HepG2 (cell line): ENCODE measurements at regions not wholly inside any gene's neighbourhood (a gene's known extent, or its start where the extent isn't known, plus 50 kb on each side); places are given as distances from the start of the nearest gene placed in this dataset.
A peak's percentile ranks its signal among the peaks of the same experiment; 100 is the strongest.

Experiments used
- ATAC-seq: fragments of 200-7000 bp; cut with Tn5 transposase; 3 replicates; pipeline ENCODE4 v1.9.1; 2020; ENCODE audit warnings: mild to moderate bottlenecking, moderate library complexity
- BruUV-seq: library from RNA; stranded (reverse); fragments of 400-500 nt; replicated peaks from 2 replicates; lab custom pipeline; 2021; lab: Mats Ljungman, UMichigan
- CTCF ChIA-PET: fragments of 300-600 bp; formaldehyde crosslinking; extraction: SDS; loops from one replicate; lab custom pipeline; 2021; ENCODE audit warnings: low total read pairs, inconsistent platforms, low intra/inter-chr PET ratio; lab: Yijun Ruan, JAX
- POLR2A ChIA-PET: fragments of 350-600 bp; sonication (Branson Sonifier 250); formaldehyde crosslinking; loops from one replicate; lab custom pipeline; 2020; ENCODE audit warnings: antibody characterized with exemption, inconsistent platforms; lab: Yijun Ruan, JAX
- DNase-seq: peaks from one replicate; pipeline ENCODE4 v3.0.0-alpha.2; 2015; ENCODE audit warnings: low spot score
- FAIRE-seq: peaks from 3 replicates; lab custom pipeline; 2011; peaks lifted over from hg19 to GRCh38; lab: Jason Lieb, UNC
- H2AFZ ChIP-seq: one replicate; pipeline ENCODE4 v1.6.1; 2011; ENCODE audit warnings: low read length, inconsistent platforms
- H3K27ac ChIP-seq: fragments of 300-600 bp; 3 replicates; pipeline ENCODE4 v1.8.0; 2011; ENCODE audit warnings: mixed run types, mild to moderate bottlenecking, mixed read lengths, low read length, inconsistent platforms; ENCODE audit not compliant: insufficient read depth; ENCODE audit errors: extremely low read length
- H3K27me3 ChIP-seq, 2 experiments: fragments of 200-600 bp in 1 of 2; 2 replicates in 1 of 2; 3 replicates in 1 of 2; pipeline versions ENCODE4 v1.6.0 to v1.8.0; 2011; ENCODE audit warnings: low read length in 2 of 2, mild to moderate bottlenecking in 2 of 2, moderate library complexity in 2 of 2, inconsistent platforms in 1 of 2; ENCODE audit not compliant: insufficient read depth in 2 of 2, control insufficient read depth in 1 of 2
- H3K36me3 ChIP-seq, 2 experiments: fragments of 200-600 bp in 1 of 2; replicated peaks in 1 of 2; 2 replicates in 1 of 2; 3 replicates in 1 of 2; pipeline versions ENCODE4 v1.5.1 to v1.8.0; 2011; ENCODE audit warnings: low read length in 2 of 2, inconsistent platforms in 1 of 2; ENCODE audit not compliant: insufficient read depth in 2 of 2, control insufficient read depth in 1 of 2
- H3K4me1 ChIP-seq: 2 replicates; pipeline ENCODE4 v1.5.1; 2012; ENCODE audit warnings: low read length, inconsistent platforms; ENCODE audit not compliant: insufficient read depth
- H3K4me2 ChIP-seq: 2 replicates; pipeline ENCODE4 v1.6.0; 2011; ENCODE audit warnings: low read depth, low read length, inconsistent platforms
- H3K4me3 ChIP-seq, 3 experiments: fragments of 200-600 bp in 1 of 3; sonication (generic), shearing (Covaris generic) in 1 of 3; replicated peaks in 1 of 3; 2 replicates each; pipeline ENCODE4 v1.5.1; 2011 to 2016; ENCODE audit warnings: low read length in 3 of 3, inconsistent platforms in 2 of 3, low read depth in 2 of 3, mild to moderate bottlenecking in 2 of 3, control low read depth in 1 of 3, mixed read lengths in 1 of 3; ENCODE audit not compliant: insufficient read depth in 1 of 3
- H3K79me2 ChIP-seq: one replicate; pipeline ENCODE4 v1.6.1; 2011; ENCODE audit warnings: low read length, inconsistent platforms; ENCODE audit not compliant: insufficient read depth
- H3K9ac ChIP-seq: 2 replicates; pipeline ENCODE4 v1.6.0; 2011; ENCODE audit warnings: mild to moderate bottlenecking, low read depth, low read length, inconsistent platforms; ENCODE audit not compliant: insufficient read depth
- H3K9me3 ChIP-seq: 2 replicates; pipeline ENCODE4 v1.5.1; 2012; ENCODE audit warnings: mild to moderate bottlenecking, low read length
- H4K20me1 ChIP-seq: 2 replicates; pipeline ENCODE4 v1.6.0; 2011; ENCODE audit warnings: inconsistent platforms, mild to moderate bottlenecking, low read length, moderate library complexity; ENCODE audit not compliant: insufficient read depth
- ARID3A ChIP-seq: IDR thresholded peaks from 2 replicates; pipeline ENCODE4 v1.6.1; 2012; ENCODE audit warnings: low read depth, low read length, improper control_type of control experiment
- CBX5 ChIP-seq: sonication (generic); formaldehyde crosslinking; IDR thresholded peaks from 2 replicates; pipeline ENCODE4 v1.4.0; 2020; ENCODE audit warnings: missing genetic modification reagents, borderline replicate concordance
- CTCF ChIP-seq: sonication (generic); formaldehyde crosslinking; IDR thresholded peaks from 2 replicates; pipeline ENCODE4 v1.5.0; 2020; ENCODE audit warnings: mild to moderate bottlenecking, missing genetic modification reagents, moderate library complexity
- ETV5 ChIP-seq: IDR thresholded peaks from 2 replicates; pipeline ENCODE4 v1.6.1; 2018; ENCODE audit warnings: missing biosample characterization, missing genetic modification reagents, inconsistent platforms, borderline replicate concordance
- FOXM1 ChIP-seq: sonication (generic); formaldehyde crosslinking; IDR thresholded peaks from 2 replicates; pipeline ENCODE4 v1.5.0; 2020; ENCODE audit warnings: missing genetic modification reagents
- ISX ChIP-seq: sonication (generic); formaldehyde crosslinking; conservative IDR thresholded peaks from 2 replicates; pipeline ENCODE4 v1.5.0; 2020; ENCODE audit warnings: missing genetic modification reagents
- MBD4 ChIP-seq: IDR thresholded peaks from 2 replicates; pipeline ENCODE4 v1.6.1; 2012; ENCODE audit warnings: low read length, inconsistent platforms, borderline replicate concordance
- NFE2L1 ChIP-seq: sonication (generic); formaldehyde crosslinking; IDR thresholded peaks from 2 replicates; pipeline ENCODE4 v1.4.0; 2020; ENCODE audit warnings: missing genetic modification reagents, mild to moderate bottlenecking, borderline replicate concordance
- ZNF652 ChIP-seq: IDR thresholded peaks from 2 replicates; pipeline ENCODE4 v1.6.1; 2016; ENCODE audit warnings: low read depth, borderline replicate concordance
- WGBS: methylation state at CpG from one replicate; pipeline ENCODE4 v1.1.6; 2017; ENCODE audit warnings: low lambda C conversion rate; 5-methylcytosine and 5-hydroxymethylcytosine counted together
- in situ Hi-C: cut with HindIII; loops from 2 replicates; pipeline ENCODE4 v1.10.0; 2017; ENCODE audit warnings: low pct_unique_long_range_greater_than_20kb; ENCODE audit not compliant: extremely low pct_ligation_motif_present
- intact Hi-C: fragments of 100-400 bp; cut with micrococcal nuclease; formaldehyde crosslinking; loops from one replicate; pipeline ENCODE4 v1.10.0; 2022; ENCODE audit not compliant: unreplicated experiment
- TF ChIP-seq, protein P1 (sequence below): sonication (generic); formaldehyde crosslinking; IDR thresholded peaks from 2 replicates; pipeline ENCODE4 v1.9.0; 2021; ENCODE audit warnings: mild to moderate bottlenecking, missing genetic modification reagents
- TF ChIP-seq, protein P2 (sequence below): sonication (generic); formaldehyde crosslinking; IDR thresholded peaks from 2 replicates; pipeline ENCODE4 v1.5.0; 2020; ENCODE audit warnings: missing genetic modification reagents, mild to moderate bottlenecking, borderline replicate concordance

DNA sequence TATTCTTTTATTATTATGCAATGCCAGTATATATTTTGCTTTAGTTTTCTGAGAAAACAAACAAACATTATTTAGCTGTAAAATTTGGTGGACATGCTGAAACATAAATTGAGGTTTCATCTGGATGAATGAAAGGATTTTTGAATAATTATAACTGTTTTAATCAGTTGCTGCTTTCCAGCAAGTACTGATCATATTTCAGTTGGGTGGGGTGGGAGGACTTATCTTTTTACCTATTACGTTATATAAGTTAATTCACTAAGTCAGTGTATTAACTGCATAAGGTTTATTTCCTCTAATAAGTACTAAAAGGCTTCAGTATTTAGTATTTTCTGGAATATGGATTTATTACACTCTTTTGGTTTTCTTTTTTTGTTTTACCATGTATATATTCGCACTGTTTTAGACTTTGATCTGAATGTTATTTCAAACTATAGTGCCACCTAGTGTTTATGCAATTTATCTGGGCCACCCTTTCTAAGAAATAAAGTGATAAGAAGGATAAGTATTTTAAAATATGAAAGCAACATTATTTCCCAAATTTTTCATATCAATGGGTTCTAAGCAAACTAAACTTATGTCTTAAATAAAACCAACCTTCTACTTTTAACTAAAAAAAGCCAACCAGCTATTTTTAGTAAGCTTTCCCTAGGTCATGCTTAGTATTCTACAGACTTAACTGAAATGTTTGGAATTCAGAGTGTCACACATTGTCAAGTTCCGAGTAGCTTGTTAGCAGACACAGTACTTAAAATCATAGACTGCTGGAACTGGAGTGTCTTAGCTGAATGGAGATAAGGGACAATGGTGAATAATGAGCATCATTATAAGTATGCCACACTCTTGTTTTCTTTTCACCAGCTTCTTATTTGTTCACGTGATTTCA is 105.4 kb upstream of the MCHR2 start:
- no peaks in the 10 kb centered on the region for H3K27me3 ChIP-seq
- H3K79me2 ChIP-seq = no peaks in the 10 kb centered on the region
- DNase-seq = peak; percentile 27
- no peaks in the 10 kb centered on the region for H4K20me1 ChIP-seq
- no peak for FAIRE-seq
- no peak overlapping the region for H2AFZ ChIP-seq
- H3K36me3 ChIP-seq = no peaks in the 10 kb centered on the region
- WGBS = 15% methylated on average over 4 of the region's 4 CpGs
- H3K9me3 ChIP-seq = no peaks in the 10 kb centered on the region
- ATAC-seq = peak; percentile 51; the same call in 2 of the 3 replicates
- H3K4me1 ChIP-seq = no peaks in the 10 kb centered on the region
- CTCF ChIA-PET = interaction anchor here (1.9 to 2.4 kb wide), 2 partner anchors 97 to 232 kb away, joined by 12 to 14 read pairs; no protein-coding TSS in a partner anchor
- H3K27ac ChIP-seq = no peak overlapping the region
- in situ Hi-C loops = loop anchor here (5.0 kb wide), 1 partner anchor 232 kb away; no protein-coding TSS in a partner anchor
- intact Hi-C loops = loop anchor here (1.0 kb wide), 1 partner anchor 97 kb away; no protein-coding TSS in a partner anchor
- POLR2A ChIA-PET = no interaction called here
- BruUV-seq = no TSS peak
- H3K9ac ChIP-seq = no peak overlapping the region
- no peak overlapping the region for H3K4me2 ChIP-seq
- H3K4me3 ChIP-seq = no peak overlapping the region
- TF ChIP-seq, protein P1, sequence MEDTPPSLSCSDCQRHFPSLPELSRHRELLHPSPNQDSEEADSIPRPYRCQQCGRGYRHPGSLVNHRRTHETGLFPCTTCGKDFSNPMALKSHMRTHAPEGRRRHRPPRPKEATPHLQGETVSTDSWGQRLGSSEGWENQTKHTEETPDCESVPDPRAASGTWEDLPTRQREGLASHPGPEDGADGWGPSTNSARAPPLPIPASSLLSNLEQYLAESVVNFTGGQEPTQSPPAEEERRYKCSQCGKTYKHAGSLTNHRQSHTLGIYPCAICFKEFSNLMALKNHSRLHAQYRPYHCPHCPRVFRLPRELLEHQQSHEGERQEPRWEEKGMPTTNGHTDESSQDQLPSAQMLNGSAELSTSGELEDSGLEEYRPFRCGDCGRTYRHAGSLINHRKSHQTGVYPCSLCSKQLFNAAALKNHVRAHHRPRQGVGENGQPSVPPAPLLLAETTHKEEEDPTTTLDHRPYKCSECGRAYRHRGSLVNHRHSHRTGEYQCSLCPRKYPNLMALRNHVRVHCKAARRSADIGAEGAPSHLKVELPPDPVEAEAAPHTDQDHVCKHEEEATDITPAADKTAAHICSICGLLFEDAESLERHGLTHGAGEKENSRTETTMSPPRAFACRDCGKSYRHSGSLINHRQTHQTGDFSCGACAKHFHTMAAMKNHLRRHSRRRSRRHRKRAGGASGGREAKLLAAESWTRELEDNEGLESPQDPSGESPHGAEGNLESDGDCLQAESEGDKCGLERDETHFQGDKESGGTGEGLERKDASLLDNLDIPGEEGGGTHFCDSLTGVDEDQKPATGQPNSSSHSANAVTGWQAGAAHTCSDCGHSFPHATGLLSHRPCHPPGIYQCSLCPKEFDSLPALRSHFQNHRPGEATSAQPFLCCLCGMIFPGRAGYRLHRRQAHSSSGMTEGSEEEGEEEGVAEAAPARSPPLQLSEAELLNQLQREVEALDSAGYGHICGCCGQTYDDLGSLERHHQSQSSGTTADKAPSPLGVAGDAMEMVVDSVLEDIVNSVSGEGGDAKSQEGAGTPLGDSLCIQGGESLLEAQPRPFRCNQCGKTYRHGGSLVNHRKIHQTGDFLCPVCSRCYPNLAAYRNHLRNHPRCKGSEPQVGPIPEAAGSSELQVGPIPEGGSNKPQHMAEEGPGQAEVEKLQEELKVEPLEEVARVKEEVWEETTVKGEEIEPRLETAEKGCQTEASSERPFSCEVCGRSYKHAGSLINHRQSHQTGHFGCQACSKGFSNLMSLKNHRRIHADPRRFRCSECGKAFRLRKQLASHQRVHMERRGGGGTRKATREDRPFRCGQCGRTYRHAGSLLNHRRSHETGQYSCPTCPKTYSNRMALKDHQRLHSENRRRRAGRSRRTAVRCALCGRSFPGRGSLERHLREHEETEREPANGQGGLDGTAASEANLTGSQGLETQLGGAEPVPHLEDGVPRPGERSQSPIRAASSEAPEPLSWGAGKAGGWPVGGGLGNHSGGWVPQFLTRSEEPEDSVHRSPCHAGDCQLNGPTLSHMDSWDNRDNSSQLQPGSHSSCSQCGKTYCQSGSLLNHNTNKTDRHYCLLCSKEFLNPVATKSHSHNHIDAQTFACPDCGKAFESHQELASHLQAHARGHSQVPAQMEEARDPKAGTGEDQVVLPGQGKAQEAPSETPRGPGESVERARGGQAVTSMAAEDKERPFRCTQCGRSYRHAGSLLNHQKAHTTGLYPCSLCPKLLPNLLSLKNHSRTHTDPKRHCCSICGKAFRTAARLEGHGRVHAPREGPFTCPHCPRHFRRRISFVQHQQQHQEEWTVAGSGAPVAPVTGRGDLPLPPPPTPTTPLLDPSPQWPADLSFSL = no peak
- no peak for TF ChIP-seq CBX5 (CRISPR knock-in tag)
- no peak for TF ChIP-seq FOXM1 (CRISPR knock-in tag)
- TF ChIP-seq ZNF652 (CRISPR knock-in tag) = no peak
- TF ChIP-seq ETV5 = no peak
- no peak for TF ChIP-seq NFE2L1 (CRISPR knock-in tag)
- TF ChIP-seq, protein P2, sequence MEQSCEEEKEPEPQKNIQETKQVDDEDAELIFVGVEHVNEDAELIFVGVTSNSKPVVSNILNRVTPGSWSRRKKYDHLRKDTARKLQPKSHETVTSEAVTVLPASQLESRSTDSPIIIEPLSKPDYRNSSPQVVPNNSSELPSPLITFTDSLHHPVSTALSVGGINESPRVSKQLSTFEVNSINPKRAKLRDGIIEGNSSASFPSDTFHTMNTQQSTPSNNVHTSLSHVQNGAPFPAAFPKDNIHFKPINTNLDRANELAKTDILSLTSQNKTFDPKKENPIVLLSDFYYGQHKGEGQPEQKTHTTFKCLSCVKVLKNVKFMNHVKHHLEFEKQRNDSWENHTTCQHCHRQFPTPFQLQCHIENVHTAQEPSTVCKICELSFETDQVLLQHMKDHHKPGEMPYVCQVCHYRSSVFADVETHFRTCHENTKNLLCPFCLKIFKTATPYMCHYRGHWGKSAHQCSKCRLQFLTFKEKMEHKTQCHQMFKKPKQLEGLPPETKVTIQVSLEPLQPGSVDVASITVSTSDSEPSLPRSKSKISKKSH (CRISPR knock-in tag) = no peak
- TF ChIP-seq MBD4 = no peak
- peak; percentile 49; the same call in 1 of the 2 replicates for TF ChIP-seq ARID3A
- TF ChIP-seq CTCF (CRISPR knock-in tag) = peak; percentile 48; the same call in 1 of the 2 replicates
- no peak for TF ChIP-seq ISX
